ENCODE measurements at regions not wholly inside any gene's neighbourhood (a gene's known extent, or its start where the extent isn't known, plus 50 kb on each side); places are given as distances from the start of the nearest gene placed in this dataset.

DNA sequence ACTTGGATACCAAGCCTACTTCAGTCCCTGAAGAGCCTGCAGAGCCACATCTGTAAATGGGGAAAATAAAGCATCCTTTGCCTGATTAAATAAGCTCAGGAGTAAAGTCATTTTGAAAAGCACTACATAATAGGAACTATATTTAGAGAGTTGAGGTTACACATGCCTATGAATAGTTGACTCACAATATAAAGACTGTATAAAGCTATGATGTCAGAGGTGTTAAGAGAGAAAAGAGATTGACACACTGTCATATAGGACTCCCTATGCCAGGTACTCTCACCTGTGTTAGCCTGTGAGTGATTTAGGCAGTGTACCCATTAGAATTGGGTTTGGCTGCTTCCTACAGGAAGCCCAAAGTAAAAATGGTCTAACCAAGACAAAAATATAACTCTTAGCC, 87.7 kb upstream of the CRHR1 start:
- TF ChIP-seq CTCF (IDR thresholded peaks at IDR 0.05; ENCODE audit: low read length) (no peak), EZH2 (optimal IDR thresholded peaks at IDR 0.05; ENCODE audit: low read depth, low read length) (no peak)

Data from MM.1S (cell line).